Activated T-helper 9 cell treated with anti-CD3 and anti-CD28 coated beads, Interleukin-2, amount 50 U/mL, for 16 hours (primary cell): ENCODE measurements at regions not wholly inside any gene's neighbourhood (a gene's known extent, or its start where the extent isn't known, plus 50 kb on each side); places are given as distances from the start of the nearest gene placed in this dataset.

ENCODE experiments used
- DNase-seq: peaks from one replicate; pipeline ENCODE4 v3.0.0-alpha.2; 2020; ENCODE audit warnings: low read depth

DNA sequence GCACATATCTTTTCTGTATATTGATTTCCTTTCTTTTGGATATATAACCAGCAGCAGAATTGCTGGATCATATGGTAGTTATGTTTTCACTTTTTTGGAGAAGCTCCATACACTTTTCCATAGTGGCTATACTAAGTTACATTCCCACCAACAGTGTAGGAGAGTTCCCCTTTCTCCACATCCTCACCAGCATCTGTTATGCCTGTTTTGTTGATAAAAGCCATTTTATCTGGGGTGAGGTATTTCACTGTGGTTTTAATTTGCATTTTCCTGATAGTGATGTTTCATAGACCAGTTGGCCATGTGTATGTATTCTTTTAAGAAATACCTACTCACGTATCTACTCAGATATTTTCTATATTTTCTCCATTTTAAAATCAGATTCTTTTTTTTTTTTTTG is 419.3 kb upstream of the FAT3 start:
- no peak for DNase-seq

DNA sequence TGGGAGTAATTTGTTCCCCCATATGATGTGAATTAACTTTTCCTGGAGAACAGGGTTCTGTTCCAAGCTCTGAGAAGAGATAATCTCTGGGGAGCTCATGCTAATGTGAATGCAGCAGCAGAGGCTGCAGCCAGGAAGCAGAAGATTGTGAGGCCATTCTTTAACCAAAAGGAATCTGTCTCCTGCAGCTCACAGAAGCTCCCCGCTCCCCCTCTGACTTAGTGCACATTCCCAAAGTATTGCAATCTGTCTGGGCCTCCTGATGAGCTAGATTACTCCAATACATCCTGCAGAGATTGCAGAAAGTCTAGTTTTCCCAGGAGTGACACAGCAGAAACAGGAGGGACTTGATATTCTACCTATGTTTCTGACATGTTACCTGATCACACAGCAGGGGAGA is 420.6 kb upstream of the FAT3 start:
- no peak for DNase-seq

DNA sequence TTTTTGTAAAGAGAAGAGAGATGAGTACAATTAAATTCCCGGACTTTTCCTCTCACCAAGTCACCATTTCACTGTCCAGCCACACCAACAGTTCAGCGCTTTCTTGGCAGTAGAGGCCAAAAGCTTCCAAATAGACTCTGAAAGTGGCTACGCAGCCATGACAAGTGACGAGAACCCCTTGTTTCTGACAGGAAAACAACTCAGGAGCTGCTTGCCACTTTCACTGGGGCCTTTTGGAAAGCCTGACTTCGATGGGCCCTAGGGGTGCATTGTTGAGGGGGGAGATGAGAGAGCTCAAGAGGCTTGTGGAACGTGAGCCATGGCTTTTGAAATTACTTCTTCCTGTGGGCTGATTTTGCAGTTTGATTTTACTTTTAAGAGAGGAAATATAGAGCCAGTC is 422.1 kb upstream of the FAT3 start:
- DNase-seq: no peak

DNA sequence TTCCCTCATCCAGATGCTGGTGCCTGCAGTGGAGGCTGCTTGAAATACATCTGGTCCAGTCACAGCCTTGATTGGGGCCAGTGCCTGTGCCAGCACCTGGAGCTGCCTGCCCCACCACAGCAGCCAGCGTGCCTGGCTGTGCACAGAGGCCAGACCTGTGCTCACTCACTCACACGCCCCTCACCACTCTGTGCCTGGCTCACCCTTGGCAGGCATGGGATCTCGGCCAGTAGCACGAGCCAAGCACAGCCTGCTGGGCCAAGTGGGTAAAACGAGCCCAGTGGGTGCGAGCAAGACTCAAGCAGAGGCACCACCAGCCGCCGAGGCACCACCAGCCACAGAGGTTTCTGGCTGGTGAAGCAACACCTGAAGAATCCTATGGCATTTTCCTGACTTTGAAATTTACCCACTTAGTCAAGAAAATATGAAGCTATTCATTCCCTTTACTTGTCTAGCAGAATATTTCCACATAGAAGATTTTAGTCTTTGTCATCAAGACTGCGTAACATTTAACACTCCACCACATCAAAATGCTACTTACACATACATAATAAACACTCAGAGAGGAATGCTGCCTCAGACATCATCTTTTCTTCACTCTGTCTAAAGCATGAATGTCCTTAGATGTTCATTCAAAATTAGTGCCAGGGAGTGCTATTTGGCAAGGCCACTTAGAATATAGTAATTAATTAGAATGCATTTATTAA is 424.3 kb upstream of the FAT3 start:
- no peak for DNase-seq

DNA sequence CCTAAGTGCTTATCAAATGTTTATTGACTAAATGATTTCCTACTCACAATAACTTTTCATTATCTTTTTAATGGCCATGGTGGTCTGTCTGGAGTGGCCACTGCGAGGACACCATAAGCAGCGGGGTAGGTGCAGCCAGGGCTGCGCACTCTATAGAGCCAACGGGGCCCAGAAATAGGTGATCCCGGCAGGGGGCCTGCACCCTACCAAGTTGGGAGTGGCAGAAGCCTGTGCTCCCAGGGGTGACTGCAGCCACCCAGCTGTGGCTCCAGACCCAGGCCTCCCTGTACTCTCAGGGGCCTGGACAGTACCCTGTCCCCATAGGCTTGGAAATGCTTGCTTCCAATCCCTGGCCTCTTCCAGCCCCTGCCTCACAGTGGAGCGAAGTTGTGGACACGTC is 426.4 kb upstream of the FAT3 start:
- DNase-seq: no peak

DNA sequence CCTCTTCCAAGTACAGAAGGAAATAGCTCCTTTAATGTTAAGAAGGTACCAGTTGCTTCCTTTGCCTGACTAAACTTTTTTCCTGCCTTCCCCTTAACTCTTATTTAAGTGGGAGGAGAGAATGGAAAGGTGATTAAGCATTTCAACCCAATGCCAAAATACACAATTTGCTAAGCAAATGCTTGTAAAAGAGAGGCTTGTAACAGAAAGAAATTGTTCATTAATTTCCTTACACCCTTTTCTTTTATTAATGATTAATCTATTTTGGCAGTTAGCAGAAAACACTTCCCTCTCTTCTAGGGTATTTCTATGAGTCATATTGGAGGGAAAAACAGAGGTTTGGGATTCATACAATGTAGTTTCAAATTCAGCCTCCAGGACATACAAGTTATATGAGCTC is 427.6 kb upstream of the FAT3 start:
- DNase-seq: no peak

DNA sequence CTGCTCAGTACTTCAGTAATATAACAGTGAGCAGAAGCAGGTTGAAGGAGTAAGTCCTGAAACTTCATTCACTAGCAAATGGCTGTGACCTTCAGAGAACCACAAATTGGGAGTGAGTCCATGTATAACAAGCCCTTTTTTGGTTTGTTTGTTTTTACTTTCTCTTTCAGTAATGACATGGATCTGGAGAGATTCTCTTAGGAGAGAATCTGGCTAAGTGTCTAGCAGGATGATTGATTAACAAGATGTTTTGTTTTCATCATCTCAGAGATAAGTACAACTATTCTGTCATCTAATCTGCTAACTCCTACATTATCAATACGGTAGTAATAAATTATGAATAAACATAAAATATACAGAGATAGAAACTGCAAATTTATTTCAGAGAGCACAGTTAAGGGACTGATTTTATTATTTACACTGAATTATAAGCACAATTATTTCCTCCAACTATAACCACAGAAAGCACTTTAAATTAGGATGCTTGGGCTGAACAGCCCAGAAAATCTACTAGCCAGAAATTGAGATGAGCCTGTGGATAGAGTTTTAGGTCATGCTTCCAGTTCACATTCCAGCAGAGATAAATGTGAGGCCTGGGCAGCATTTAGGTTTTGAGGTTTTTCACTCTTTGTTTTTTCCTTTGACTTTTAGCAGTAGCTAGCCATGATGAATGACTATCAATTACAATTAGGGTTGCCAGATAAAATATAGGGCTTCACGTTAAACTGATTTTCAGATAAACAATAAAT is 429.3 kb upstream of the FAT3 start:
- no peak for DNase-seq

DNA sequence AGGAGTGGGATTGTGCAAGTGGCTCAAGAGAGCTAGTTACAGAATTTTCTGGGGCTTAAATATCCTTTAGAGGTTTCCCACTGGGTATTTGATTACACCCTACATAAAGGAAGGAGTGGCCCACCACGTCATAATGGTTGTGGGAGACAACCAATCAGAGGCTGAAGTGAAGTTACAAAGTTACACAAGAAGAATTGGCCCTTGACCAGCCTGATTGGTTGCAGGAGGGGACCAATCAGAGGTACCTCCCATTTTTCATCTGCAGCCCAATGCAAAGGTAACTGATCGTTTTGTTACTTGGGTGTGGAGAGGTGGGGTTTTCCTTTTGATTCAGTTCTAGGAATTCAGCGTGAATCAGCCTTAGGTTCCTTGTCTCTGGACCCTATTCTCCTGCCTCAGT is 430.5 kb upstream of the FAT3 start:
- DNase-seq: no peak

DNA sequence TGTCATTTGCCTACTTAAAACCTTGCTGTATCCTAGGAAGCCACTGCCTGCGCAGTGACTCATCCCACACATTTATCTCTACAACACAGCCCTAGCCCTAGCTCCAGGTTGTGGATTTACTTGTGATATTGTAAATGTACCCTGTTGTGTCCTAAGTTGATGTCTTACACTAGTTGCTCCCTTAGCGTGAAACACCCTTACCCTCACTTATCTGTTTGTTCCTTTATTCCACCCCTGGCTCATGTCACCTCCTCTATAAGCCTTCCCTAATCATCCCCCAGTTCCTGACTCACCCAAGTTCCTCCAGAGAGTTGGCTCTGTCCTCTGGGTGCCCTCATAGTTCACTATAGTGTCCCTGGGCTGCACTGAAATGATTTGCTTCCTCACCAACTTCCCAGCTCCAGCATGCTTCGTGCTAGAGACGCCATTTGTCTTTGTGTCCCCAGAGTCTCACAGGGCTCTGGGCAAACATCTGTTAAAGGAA is 431.8 kb upstream of the FAT3 start:
- DNase-seq: no peak

DNA sequence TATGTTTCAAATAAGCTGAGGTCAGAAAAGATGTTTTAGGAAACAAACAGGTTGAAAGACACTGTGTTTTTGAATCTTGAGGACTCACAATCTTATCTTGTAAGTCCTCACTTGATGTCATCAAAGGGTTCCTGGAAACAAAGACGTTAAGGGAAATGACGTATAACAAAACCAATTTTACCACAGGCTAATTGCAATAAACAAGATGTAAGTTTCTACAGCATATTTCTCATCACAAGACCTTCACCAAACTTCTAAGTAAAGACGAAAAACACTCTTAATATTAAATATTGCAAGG is 433.5 kb upstream of the FAT3 start:
- no peak for DNase-seq

DNA sequence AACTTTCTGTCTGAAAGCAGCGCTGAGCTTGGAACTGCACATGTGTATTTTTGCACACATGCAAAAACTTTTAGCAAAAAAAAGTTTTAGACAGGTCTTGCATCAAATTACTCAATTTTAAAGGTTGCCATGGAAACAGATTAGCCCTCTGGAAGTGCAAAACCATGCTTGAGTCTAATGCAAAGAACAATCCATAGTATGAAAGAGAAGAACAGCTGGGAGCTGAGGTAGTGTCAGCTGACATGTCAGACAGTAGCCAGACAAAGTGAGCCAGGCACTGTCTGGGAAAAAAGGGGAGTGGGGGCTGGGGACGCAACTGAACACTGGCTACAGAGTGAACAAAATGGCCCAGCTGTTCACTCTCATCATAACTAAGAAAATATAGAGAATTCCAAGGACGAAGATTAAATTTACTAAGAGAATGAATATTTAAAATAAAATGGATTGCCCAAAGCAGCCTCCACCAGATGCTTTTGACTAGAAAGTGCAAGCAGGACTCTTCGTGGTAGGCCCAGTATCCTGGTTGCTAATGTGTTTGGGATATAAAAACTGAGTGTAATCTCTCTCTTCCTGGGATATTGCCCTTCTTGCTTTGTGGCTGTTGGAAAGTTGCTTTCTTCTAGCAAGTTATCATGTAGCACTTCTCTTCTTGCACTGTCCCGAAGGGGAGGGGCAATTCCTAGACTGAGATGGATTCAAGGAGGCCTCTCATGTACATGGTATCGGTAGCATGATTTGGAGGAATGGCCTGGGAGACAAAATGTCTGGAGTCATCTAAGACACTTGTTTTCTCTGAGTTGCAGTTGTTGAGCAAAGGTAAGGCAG is 434.1 kb upstream of the FAT3 start:
- DNase-seq: no peak

DNA sequence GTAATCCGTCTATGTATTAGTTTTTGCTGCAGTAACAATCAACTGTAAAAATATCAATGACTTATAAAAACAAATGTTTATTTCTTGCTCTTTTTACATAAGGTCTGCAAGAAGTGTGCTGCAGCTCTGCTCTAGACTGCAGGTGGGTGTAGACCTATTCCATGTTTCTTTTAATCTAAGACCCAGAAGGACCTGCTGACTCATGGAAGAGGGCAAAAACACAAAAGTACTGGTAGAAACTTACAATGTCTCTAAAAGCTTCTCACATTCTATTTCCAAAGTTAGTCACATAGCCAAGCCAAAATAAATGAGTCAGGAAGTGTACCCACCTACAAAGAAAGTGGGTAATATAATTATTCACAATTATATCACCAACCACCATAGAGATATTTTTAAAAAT is 435.9 kb upstream of the FAT3 start:
- DNase-seq: no peak

DNA sequence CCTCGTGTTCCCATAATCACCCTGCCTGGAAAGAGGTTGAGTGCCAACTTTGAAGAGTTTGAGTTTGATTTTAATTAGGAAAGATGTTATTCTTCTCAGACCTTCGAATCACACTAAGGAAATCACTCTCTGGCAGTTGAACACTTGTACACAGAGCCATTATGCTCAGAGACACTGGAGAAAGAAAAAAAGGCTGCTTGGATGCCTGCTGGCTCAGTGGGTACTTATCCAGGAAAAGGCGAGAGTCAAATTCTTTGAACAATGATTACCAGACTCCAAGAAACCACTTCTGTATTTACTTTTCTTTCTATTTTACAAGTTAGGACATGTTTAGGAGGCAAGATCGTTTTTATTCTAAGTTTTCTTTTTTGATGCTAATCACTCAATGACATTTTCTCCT is 438.5 kb upstream of the FAT3 start:
- DNase-seq: no peak

DNA sequence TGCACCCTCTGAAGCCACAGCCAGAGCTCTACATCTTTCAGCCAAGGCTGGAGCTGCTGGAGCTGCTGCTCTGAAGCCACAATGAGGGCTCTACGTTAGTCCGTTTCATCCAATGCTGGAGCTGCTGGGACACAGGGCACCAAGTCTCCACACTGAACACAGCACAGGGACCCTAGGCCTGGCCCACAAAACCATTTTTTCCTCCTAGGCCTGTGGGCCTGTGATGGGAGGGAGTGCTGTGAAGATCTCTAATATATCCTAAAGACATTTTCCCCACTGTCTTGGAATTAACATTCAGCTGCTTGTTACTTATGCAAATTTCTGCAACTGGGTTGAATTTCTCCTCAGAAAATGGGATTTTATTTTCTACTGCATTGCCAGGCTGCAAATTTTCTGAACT is 441.4 kb upstream of the FAT3 start:
- no peak for DNase-seq

DNA sequence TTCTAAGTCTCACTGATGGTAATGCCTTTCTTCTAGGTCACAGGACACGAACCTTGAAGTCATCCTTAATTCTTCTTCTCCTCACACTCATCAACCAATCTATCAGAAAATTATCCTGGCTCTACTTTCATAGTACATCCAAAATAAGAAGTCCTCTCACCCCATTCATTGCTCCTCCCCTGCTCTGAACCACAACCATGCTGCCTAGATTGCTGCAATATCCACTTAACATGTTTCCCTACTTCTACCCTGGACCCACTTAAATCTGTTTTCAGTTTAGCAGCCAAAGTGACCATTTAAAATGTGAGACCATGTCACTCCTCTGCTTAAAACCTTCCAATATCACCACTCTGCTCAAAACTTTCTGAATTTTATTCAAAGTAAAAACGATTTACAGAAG is 445.9 kb upstream of the FAT3 start:
- DNase-seq: no peak

DNA sequence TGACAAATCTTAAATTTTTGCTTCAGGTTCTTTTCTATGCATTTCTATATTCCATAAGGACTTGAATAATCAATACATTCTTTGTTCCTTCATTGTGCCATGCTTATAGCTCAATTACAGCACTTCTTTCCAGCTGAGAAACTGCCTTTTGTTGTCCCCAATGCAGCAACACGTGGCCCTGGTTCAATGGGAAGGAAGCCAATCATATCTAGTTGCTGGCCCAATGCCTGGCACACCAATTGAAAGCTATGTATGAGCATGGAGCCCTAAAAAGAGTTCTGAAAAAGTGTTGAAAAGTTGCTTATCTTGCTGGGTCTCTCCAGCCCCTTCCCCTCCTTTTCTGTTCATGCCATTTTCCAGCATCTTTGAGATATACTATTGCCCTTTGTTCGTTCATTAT is 448.0 kb upstream of the FAT3 start:
- DNase-seq: no peak

DNA sequence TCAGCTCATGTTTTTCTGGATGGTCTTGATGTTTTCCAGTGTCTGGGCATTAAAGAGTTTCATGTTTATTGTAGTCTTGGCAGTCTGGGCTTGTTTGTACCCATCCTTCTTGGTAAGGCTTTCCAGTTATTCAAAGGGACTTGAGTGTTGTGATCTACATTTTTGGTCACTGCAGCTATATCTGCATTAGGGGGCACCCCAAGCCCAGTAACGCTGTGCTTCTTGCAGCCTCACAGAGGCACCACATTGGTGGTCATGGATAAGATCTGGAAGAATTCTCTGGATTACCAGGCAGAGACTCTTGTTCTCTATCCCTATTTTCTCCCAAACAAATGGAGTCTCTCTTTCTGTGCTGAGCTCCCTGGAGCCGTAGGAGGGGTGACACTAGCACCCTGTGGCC is 451.5 kb upstream of the FAT3 start:
- DNase-seq: no peak

DNA sequence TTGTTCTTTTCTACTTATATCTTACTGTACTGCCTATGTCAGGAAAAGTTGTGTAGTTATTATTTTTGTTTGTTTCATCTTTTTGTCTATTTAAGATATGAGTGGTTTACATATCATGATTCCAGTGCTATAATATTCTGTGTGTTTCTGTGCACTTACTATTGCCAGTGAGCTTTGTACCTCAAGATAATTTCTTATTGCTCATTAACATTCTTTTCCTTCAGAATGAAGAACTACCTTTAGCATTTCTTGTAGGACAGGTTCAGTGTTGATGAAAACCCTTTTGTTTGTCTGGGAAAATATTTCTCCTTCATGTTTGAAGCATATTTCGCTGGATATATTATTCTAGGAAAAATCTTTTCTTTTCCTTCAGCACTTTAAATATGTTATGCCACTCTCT is 452.7 kb upstream of the FAT3 start:
- DNase-seq: no peak

DNA sequence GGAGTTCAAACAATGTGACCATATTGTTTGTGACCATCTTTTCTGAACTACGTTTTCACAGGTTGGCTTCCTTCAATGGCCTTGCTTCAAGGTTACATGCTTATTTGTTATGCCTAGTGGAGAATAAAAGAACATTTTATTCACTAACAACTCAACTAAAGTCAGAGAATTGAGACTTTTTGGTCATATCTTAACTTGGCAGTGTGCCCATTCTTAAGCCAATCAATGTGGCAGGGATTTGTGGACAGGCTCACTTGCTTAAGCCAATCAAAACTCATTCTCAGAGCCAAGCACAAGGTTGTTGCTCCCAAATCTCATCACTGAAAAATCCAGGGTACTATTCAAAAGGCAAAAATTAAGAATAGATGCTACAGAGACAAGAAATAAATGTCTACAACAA is 455.8 kb upstream of the FAT3 start:
- DNase-seq: no peak

DNA sequence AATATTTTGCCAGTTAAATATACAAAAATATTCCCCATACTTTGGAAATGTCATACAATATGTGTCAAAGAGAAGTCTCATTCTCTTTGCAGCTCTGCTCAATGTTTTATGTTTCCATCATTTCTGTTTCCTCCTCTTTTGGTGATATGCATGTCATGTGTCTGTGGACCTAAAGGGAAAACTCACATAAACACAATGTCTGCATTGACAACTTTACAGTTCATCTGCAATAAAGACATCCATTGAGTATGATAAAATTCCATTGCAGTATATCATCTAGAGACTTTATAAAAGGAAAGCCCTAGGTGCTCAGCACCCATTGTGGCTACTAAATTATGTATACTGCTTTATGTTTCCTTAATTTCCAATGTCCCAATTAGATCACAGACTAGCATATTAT is 461.3 kb upstream of the FAT3 start:
- DNase-seq: no peak

DNA sequence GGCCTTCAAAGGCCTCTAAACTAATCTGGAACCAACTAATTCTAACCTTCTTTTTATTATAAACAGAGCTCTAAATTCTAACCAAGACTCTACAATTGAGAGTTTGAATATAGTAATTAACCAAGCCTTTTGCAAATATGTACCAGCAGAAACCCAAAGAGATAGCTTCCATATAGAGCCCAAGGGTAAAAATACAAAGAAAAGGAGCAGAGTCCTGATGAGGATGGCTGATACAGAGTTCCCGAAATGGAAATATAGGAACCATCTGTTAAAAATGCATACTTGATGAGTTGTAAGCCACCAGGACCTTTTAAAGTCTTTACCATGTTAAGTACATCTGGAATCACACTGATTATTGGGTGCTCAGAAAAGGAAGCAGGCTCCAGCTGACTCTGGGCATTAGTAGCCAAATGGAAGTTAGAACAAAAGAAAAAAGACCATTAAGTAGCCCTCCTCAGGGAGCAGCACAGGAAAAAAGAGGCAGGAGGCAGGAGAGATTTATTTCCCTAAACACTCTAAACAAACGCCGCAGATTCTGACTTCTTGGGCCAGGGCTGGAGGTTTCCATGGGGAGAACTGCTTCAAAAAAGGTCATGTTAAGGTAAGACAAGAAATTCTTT is 463.1 kb upstream of the FAT3 start:
- DNase-seq: no peak

DNA sequence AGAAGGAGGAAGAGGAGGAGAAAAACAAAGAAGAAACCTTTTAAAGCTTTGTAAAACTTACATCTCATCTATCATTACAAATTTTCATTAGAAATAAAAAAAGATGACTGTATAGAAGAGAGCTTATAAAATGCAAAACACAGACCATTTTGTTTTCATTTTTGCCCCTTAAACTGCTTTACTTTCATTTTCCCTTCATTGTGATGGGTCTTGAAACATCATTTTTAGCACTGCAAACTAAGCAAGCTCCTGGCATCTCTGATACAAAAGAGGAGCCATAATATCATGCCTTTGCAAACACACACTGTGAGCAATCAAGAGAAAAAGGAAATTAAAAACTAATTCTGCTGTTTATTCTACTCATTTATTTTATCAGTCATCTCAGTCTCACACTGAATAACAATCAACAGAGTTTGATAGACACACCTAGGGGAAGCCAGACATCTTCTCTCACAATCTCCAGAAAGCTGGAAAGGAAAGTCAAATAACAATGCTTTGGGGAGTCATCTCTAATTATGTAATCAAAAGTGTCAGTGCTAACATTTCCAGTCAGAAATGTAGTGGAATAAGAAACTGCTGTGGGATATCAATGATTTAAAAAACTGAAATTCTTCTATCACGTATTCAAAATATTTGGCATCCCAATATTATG is 467.7 kb upstream of the FAT3 start:
- DNase-seq: no peak
